GM19372 (cell line): ENCODE measurements at regions not wholly inside any gene's neighbourhood (a gene's known extent, or its start where the extent isn't known, plus 50 kb on each side); places are given as distances from the start of the nearest gene placed in this dataset.
"Not testable (repeated sequence)": the region's sequence is repeated elsewhere in the genome, so short reads cannot be mapped to it uniquely, and the experiment has no call there.

Experiments used
- ATAC-seq: cut with Tn5 transposase; IDR thresholded peaks from one replicate; pipeline ENCODE4 v1.9.1; 2021; ENCODE audit warnings: mild to moderate bottlenecking, low read depth, moderate library complexity; ENCODE audit not compliant: unreplicated experiment

GRCh38 chr13:81393721-81394120, 1052.8 kb upstream of the SPRY2 start:
- ATAC-seq, result no peak

GRCh38 chr13:81393110-81393509, 1052.2 kb upstream of the SPRY2 start:
- ATAC-seq, result no peak

GRCh38 chr13:81388400-81388799, 1047.5 kb upstream of the SPRY2 start:
- ATAC-seq, result no peak

- ATAC-seq, result no peak
Measured at GRCh38 chr13:81383444-81383843, 1042.5 kb upstream of the SPRY2 start.

- no peak for ATAC-seq
Measured at GRCh38 chr13:81382246-81382645, 1041.3 kb upstream of the SPRY2 start.

- ATAC-seq, result no peak
Measured at GRCh38 chr13:81381560-81381959, 1040.6 kb upstream of the SPRY2 start.

- ATAC-seq, result no peak
Measured at GRCh38 chr13:81379183-81379582, 1038.3 kb upstream of the SPRY2 start.

GRCh38 chr13:81377921-81378320, 1037.0 kb upstream of the SPRY2 start:
- no peak for ATAC-seq

GRCh38 chr13:81375709-81376108, 1034.8 kb upstream of the SPRY2 start:
- ATAC-seq, result no peak

GRCh38 chr13:81362711-81363110, 1021.8 kb upstream of the SPRY2 start:
- not testable (repeated sequence) for ATAC-seq

GRCh38 chr13:81350056-81350455, 1009.1 kb upstream of the SPRY2 start:
- ATAC-seq, result no peak

GRCh38 chr13:81340118-81341069, 999.5 kb upstream of the SPRY2 start:
- ATAC-seq, result not testable (repeated sequence)

GRCh38 chr13:81339666-81340065, 998.7 kb upstream of the SPRY2 start:
- not testable (repeated sequence) for ATAC-seq

GRCh38 chr13:81334481-81334880, 993.6 kb upstream of the SPRY2 start:
- ATAC-seq, result no peak

- ATAC-seq, result no peak
Measured at GRCh38 chr13:81326913-81327312, 986.0 kb upstream of the SPRY2 start.

- ATAC-seq, result no peak
Measured at GRCh38 chr13:81320516-81320915, 979.6 kb upstream of the SPRY2 start.

- ATAC-seq, result no peak
Measured at GRCh38 chr13:81319351-81319750, 978.4 kb upstream of the SPRY2 start.

GRCh38 chr13:81318231-81319019, 977.5 kb upstream of the SPRY2 start:
- no peak for ATAC-seq

- ATAC-seq, result no peak
Measured at GRCh38 chr13:81314461-81314860, 973.5 kb upstream of the SPRY2 start.

- ATAC-seq, result no peak
Measured at GRCh38 chr13:81305928-81306327, 965.0 kb upstream of the SPRY2 start.

- ATAC-seq, result no peak
Measured at GRCh38 chr13:81304121-81304659, 963.3 kb upstream of the SPRY2 start.
